Osteocyte (in vitro differentiated cells): ENCODE measurements at regions not wholly inside any gene's neighbourhood (a gene's known extent, or its start where the extent isn't known, plus 50 kb on each side); places are given as distances from the start of the nearest gene placed in this dataset.

Experiments used
- DNase-seq: peaks from one replicate; pipeline ENCODE4 v3.0.0; 2021; ENCODE audit warnings: mixed read lengths; ENCODE audit not compliant: unreplicated experiment; ENCODE audit errors: extremely low spot score
- H3K27ac Mint-ChIP-seq: one replicate; pipeline ENCODE4 v1.8.0; 2021; ENCODE audit warnings: mild to moderate bottlenecking, mixed read lengths; ENCODE audit not compliant: unreplicated experiment
- H3K27me3 Mint-ChIP-seq: one replicate; pipeline ENCODE4 v1.8.0; 2021; ENCODE audit warnings: mixed read lengths; ENCODE audit not compliant: unreplicated experiment
- H3K36me3 Mint-ChIP-seq: one replicate; pipeline ENCODE4 v1.8.0; 2021; ENCODE audit warnings: mixed read lengths; ENCODE audit not compliant: unreplicated experiment
- H3K4me1 Mint-ChIP-seq: one replicate; pipeline ENCODE4 v1.8.0; 2021; ENCODE audit warnings: mixed read lengths; ENCODE audit not compliant: unreplicated experiment
- H3K4me3 Mint-ChIP-seq: one replicate; pipeline ENCODE4 v1.8.0; 2021; ENCODE audit warnings: mild to moderate bottlenecking, moderate library complexity, mixed read lengths; ENCODE audit not compliant: unreplicated experiment
- H3K9me3 Mint-ChIP-seq: one replicate; pipeline ENCODE4 v1.8.0; 2021; ENCODE audit warnings: mixed read lengths; ENCODE audit not compliant: unreplicated experiment
- CTCF ChIP-seq: fragments of 200-600 bp; sonication (generic); IDR thresholded peaks from 2 replicates; pipeline ENCODE4 v1.5.0; 2021; ENCODE audit warnings: antibody characterized with exemption, mild to moderate bottlenecking, moderate library complexity

- Mint-ChIP-seq H3K36me3 (no peaks in the 10 kb centered on the region), H3K9me3 (peaks cover 3% of the 10 kb centered on the region), H3K27me3 (no peaks in the 10 kb centered on the region), H3K4me3 (no peak overlapping the region), H3K4me1 (peaks cover 38% of the 10 kb centered on the region), H3K27ac (peak overlapping the region; percentile 36)
- TF ChIP-seq CTCF, result no peak
- peak; percentile 30 for DNase-seq
Observed at GRCh38 chr2:234678711-234679110, 181.8 kb upstream of the ARL4C start.

- no peaks in the 10 kb centered on the region for H3K27me3 Mint-ChIP-seq
- H3K36me3 Mint-ChIP-seq, result peaks cover 2% of the 10 kb centered on the region
- no peak overlapping the region for H3K27ac Mint-ChIP-seq
- peak; percentile 60 for DNase-seq
- no peak for TF ChIP-seq CTCF
- no peak overlapping the region for H3K4me3 Mint-ChIP-seq
- H3K4me1 Mint-ChIP-seq, result peaks cover 39% of the 10 kb centered on the region
- H3K9me3 Mint-ChIP-seq, result peaks cover 7% of the 10 kb centered on the region
Observed at GRCh38 chr2:234677758-234678538, 181.1 kb upstream of the ARL4C start.

- H3K9me3 Mint-ChIP-seq, result peaks cover 5% of the 10 kb centered on the region
- H3K4me1 Mint-ChIP-seq, result peaks cover 34% of the 10 kb centered on the region
- H3K4me3 Mint-ChIP-seq, result no peak overlapping the region
- no peak overlapping the region for H3K27ac Mint-ChIP-seq
- no peak for TF ChIP-seq CTCF
- peaks cover 2% of the 10 kb centered on the region for H3K36me3 Mint-ChIP-seq
- no peaks in the 10 kb centered on the region for H3K27me3 Mint-ChIP-seq
- DNase-seq, result peak; percentile 40
Observed at GRCh38 chr2:234676783-234677450, 180.0 kb upstream of the ARL4C start.

GRCh38 chr2:234676109-234676782 is 179.4 kb upstream of the ARL4C start:
- H3K36me3 Mint-ChIP-seq, result peaks cover 2% of the 10 kb centered on the region
- peak; percentile 3 for DNase-seq
- no peak overlapping the region for H3K27ac Mint-ChIP-seq
- peaks cover 5% of the 10 kb centered on the region for H3K9me3 Mint-ChIP-seq
- no peak overlapping the region for H3K4me3 Mint-ChIP-seq
- no peak for TF ChIP-seq CTCF
- H3K27me3 Mint-ChIP-seq, result no peaks in the 10 kb centered on the region
- H3K4me1 Mint-ChIP-seq, result peaks cover 34% of the 10 kb centered on the region

- peaks cover 2% of the 10 kb centered on the region for H3K36me3 Mint-ChIP-seq
- H3K27me3 Mint-ChIP-seq, result no peaks in the 10 kb centered on the region
- DNase-seq, result peak; percentile 30
- H3K4me1 Mint-ChIP-seq, result peaks cover 39% of the 10 kb centered on the region
- peaks cover 5% of the 10 kb centered on the region for H3K9me3 Mint-ChIP-seq
- no peak overlapping the region for H3K4me3 Mint-ChIP-seq
- peak overlapping the region; percentile 57 for H3K27ac Mint-ChIP-seq
- no peak for TF ChIP-seq CTCF
Observed at GRCh38 chr2:234674781-234675201, 177.9 kb upstream of the ARL4C start.
